CD4-positive, alpha-beta T cell treated with Interleukin-4 for 4 hours (primary cell): ENCODE measurements at regions not wholly inside any gene's neighbourhood (a gene's known extent, or its start where the extent isn't known, plus 50 kb on each side); places are given as distances from the start of the nearest gene placed in this dataset.
"Not testable (repeated sequence)": the region's sequence is repeated elsewhere in the genome, so short reads cannot be mapped to it uniquely, and the experiment has no call there.

Source experiments
- DNase-seq: peaks from one replicate; pipeline ENCODE4 v3.0.0-alpha.2; 2020

DNA sequence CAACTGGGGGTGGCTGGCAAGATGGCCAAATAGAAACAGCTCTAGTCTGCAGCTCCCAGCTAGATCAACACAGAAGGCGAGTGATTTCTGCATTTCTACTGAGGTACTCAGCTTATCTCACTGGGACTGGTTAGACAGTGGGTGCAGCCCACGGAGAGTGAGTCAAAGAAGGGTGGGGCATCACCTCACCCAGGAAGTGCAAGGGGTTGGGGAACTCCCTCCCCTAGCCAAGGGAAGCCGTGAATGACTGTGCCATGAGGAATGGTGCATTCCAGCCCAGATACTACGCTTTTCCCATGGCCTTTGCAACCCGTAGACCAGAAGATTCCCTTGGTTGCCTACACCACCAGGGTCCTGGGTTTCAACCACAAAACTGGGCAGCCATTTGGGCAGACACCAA is 452.6 kb downstream of the NR4A2 start:
- DNase-seq: not testable (repeated sequence)

DNA sequence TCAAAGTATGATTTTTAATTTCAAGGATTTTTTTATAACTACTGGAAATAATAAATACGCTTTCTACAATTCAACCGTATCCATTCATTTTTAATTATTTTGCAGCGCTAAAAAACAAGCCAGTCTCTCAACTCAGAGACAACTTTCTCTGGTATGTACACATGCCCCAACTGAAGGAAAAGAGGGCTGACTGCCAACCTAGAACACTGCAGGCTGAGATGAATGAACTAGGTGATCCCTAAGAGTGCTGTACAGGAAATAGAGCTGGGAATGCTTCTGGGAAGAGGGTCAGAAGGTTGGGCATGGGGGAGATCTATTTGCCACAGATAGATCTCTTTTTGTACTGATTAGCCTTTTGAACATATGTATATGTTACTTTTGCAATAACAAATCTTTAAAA is 460.1 kb downstream of the NR4A2 start:
- no peak for DNase-seq

DNA sequence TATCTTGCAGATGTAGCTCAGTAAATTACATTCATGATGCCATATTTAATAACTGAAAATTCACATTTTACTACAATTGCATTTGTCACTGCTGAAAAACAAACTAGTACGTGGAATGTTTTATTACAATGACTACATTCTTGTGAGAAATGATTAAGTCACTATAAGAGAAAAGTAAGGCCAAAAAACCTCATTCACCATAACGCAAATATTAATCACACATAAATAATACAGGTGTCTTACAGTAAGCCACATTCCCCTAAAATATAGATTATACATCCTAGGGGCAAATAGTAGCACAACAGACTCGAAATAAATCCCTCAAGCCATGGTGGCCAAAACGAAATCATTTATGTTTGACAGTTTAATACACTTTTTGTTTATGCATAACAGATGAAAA is 460.6 kb downstream of the NR4A2 start:
- no peak for DNase-seq

DNA sequence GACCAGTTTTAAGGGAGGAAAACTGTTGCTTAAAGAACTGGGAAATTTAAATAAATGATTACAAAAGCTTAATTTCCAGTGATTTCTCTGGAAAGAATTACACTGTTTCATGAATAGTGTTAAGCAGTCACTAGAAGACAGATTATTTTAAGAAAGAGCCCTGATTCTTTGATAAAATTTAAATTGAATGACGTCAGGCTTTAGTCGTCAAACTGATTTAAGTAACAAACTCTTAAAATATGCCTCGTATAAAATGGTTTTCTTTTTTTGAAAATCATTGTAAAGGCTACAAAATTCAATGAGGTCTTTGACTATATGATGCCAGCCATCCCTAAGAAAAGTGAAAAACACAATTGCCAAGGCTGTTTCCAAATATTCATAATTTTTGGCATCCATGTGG is 465.0 kb downstream of the NR4A2 start:
- no peak for DNase-seq

DNA sequence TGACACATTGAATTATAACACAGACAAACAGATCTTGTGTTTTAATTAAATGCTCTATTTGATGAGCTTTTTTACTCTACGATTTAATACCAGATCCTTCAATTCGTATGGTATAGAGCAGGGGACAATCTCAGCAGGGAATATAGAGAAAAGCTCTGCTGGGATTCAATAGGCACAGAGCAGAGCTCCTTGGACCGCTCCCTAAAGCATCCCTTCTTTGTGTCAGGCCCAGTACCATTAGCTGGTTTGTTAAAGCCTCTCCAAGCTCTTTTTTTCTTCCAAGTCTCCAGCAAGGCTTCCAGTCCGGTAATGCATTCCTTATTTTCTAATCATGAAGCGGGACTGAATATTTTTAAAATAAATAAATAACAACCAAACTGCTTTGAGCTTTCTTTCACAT is 466.0 kb downstream of the NR4A2 start:
- DNase-seq: no peak

DNA sequence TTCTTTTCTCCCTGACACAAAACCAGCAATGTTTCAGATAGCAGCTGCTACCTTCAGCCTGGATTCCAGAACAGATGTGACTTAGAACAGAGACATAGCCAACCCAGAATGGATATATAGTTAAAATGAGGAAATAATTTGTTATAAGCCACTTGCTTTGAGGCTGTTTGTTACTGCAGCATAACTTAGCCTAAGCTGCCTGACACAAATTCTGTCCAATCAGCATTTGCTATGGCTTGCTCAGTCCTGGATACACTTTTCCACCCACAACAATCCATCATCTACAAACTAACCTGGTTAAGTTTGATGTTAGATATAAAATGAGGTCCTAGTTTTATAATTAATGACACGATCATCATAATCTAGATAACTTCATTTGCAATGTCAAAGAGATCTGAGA is 480.4 kb downstream of the NR4A2 start:
- no peak for DNase-seq

DNA sequence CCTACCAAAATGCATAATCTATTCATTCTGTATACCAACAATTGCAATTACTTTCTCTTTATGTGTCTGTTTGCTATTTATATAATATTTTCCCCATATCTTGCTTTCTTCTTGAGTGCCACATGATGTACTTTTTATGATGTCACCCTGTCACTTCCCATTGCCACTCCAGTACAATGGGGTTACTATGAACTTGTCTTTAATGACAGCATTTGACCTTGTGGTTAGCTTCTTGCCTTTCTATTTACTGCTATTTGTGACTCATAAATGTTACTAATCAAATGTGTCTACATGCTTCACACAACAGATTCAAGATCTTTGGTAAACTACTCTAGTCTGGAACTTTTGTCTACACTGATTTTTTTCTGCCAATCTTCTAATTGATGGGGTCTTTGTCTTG is 486.3 kb downstream of the NR4A2 start:
- no peak for DNase-seq

DNA sequence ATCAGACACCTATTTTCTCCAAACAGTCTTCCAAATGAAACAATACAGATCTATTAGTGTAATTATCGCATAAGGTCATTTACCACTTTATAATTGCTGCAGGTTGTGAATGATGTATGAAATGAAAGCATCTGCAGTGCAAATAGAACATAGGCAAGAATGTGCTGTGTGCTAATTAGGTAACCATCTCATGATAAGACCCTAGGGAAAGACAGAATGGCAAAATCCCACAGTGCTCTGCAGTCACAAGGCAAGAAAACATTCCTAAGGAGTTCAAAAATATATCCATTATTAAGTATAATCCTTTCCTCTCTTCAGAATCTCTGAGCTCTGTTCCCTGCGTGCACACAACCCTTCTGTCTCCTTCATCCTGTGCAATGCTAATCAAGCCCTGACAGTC is 488.1 kb downstream of the NR4A2 start:
- DNase-seq: no peak

DNA sequence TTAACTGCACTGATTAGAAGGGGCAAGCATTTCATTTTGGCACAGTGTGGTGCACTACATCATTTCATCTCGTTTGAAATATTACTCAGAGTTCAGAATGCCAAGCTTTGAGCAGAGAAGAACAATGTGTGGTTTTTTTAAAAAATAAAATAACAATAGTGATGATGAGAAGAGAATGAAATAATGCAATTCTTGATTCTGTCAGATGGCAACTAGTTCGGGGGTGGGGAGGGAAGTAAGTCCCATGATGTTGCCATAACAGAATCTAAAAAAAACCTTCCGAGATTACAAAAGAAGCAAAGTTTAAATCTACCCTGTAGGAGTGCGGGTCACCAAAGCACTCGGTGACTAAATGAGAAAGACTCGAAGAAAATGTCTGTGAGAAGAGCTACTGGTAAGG is 490.4 kb downstream of the NR4A2 start:
- DNase-seq: no peak

DNA sequence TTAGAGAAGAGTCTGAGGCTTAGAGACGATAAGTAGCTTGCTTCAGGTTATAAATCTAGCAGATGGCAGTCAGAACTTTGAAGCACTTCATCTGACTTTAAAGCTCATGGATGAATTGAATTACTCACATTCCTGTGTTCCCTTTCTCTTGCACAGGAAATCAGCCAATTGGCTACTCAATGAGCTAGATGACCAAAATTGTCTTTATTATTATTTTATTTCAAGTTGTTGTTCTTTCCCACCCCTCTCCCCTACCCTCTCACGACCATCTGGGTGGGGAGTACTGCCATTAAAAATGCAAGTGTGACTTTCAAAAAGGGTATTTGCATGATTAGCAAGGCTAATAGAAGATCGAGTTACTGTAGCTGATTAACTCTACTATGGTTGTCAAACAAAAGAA is 491.1 kb downstream of the NR4A2 start:
- DNase-seq: no peak

DNA sequence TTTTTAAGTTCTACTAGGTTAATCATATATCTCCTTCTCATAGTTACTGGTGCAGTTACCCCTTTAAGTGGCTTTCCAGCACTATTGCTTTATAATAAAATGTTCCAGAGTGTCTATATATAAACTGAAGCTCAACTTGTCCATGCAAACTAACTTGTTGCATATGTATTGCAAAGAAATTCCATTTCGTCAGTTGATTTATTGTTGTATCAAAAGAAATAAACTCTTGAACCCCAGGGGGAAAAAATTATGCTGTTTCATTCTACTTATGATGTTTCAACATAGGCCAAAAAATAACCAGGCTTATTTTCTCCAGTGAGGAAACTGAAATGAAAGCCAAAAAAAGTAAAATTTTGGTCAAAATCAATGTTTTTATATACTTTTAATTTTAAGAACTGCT is 491.9 kb downstream of the NR4A2 start:
- no peak for DNase-seq

DNA sequence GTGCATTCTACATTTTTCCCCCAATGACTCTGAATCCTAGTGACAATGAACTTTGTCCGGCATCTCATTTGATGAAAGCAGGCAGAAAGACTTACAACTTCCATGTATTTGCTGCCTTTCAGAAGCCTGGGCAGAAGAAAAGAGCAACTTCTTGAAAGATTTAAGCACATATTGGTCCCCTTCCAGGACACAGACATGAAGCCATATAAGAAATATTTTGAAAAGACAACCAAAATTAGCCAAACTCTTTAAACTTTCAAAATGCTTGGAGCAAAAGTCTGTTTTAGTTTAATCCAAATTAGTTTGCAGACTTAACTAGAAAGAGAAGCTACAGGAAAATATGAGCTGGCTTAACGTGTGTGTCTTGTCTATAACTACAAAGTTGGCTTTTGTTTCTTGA is 492.5 kb downstream of the NR4A2 start:
- no peak for DNase-seq

DNA sequence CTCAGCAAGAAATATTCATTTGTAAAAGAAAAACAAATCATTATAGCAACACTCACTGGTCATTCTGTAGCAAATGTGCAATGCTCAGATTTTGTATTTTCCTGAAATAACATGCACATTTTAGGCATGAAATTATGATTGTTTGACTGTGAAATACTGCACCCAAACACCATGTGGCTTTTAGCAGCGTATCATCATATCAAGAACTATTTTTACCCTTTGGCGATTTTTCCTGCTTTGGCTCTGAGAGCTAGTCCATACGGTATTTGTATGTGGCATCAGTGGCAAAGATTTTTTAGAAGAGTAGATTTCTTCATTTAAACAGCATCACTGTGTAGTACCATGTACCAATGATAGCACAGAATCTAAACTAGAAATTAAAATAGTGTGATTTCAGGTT is 493.1 kb downstream of the NR4A2 start:
- DNase-seq: no peak

DNA sequence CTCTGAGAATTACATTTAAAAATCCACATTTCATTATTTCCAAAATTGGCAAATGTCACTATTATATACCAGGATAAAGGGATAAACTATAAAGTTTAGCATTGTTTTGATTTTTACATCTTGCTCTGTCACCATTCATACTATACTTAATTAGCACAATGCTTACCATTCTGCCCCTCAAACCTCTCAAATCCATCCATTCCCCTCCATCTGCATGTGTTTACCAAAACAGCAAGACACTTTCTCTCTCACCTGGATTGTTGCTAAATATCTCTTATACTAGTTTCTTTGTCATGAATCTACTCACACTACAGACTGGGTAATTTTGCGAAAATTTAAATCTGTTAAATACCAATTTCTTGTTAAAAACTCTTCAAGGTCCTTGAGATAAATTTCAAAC is 496.1 kb downstream of the NR4A2 start:
- no peak for DNase-seq

DNA sequence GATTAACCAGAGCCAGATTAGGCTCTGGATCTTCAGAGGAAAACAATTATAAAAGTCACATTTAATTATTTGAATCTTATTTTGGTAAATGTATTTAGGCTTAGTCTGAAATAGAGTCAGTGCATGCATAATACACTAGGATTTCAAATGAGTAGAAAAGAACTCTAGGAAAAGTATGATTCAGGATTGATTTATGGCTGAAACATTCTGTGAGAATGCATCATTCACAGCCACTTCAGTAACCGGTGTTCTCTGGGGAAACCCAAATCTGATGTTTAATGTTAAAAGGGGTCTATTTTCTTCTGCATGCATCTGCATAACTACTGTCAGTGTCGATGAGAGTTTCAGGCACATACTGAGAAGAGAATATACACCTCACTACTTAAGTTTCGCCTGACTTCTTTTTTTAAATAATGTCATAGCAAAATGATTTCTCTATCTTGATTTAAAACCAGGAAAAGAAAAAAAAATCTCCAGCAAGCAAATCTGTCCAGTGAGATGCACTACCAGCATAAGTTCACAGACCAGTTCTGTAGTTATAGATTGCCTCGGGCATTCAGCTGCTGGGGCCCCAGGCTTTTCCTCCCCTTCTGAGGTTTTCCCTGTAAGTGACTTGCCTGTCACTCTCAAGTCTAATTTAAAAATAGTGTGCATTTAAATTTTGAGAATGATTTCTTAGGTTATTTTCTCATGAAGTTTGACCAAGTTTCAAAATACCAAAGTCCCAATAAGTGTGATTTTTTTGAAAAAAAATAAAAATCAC is 501.5 kb downstream of the NR4A2 start:
- DNase-seq: no peak

DNA sequence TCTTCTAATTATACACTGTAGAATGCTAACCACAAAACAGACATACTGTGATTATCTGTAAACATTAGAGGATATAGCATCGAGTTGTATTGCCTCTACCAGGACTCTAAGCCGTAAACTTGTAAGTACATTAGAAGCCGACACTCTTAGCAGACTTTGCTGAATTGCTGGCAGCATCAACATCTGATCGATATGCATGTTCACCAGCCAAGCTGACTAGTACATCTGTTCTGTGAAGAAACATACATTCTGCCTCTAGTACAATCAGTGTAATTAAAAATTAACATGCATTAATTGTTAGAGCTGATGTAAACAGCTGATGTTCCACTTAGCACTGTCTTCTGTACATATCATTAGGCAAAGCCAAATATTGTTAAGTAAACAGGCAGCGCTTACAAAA is 502.2 kb downstream of the NR4A2 start:
- no peak for DNase-seq

DNA sequence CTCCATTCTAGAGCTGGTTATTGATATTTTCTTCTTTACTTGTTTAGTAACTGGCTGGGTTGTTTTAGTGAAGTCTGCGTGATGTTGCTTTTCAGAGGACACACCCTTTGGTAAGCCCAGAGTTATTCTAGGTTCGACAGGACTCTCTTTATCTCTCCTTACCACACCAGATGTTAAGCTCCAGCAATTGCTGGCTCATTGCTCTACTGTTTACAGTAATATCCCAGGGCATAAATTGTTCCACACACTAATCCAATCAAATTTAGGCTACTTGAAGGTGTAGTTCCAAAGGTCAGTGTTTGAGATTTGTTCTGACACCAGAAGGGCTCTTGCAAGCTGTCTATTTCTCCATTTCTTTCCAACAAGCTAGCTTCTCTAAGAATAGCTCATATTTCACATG is 506.6 kb downstream of the NR4A2 start:
- no peak for DNase-seq

DNA sequence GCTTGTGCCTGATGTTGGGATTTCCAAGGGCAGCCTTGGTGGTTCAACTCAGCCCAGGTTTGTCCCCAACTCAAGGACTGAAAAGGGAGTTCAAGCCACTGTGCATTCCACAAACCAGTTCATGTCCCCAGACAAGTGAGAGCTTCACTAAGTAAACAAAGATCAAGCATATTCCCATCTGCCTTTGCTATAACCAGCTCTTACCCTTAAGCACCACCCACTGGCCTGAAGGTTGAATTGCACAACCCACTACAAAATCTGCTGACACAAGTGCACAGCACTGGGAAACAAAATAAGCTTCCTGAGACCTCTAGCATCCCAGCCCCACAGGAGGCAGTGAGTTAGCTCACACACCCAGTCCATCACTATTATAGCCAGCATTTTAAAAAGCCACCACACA is 516.7 kb downstream of the NR4A2 start:
- no peak for DNase-seq

DNA sequence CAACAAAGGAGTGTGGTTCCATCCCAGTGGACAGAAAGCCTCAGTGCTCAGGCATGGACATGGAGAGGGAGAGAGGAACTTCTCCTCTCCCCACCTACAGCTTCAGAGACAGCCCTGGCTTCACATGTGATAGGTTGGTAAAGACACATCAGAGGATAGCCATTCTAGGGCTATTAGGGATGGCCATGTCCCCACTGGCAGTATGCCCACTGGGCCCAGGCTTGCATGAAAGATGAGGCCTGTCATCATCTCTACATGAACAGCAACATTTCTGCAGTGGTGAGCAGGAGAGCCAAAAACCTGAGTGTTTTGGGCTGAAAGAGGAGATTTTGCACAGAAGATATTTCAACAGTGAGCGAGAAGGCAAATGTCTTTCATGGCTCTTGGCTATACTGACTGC is 517.2 kb downstream of the NR4A2 start:
- no peak for DNase-seq

DNA sequence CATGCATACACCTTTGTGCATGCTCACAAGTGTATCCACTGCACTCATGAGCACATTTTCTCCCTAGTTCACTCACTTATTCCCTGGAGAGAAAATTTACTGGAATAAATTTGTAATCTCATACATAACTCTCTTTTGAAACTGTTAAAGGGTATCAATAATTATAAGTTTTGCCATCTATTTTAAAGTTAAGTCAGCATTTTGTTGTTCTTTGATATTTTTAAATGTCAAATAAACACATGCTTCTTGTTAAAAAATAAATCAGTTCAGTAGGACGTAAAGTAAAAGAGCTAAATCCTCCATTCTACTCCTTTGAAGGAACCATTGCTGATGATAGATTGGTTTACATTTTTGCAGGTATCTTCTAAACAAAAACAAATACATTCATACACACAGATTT is 522.1 kb downstream of the NR4A2 start:
- no peak for DNase-seq

DNA sequence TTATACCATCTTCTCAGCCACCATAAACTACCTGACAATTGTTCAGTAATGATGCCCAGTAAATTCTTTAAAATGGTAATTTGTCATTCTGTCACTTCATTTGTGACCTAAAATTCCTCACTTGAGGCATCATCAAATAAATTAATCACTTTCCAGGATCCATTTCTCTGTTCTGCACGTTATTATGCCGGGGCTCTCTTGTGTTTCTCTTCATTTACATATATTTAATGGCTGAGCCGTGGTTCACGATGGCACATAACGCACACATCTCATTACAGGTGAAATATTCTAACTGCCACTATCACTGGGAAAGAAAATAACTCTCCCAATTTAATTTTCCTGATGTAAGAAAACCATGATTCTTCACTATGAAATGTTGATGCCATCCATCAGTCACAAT is 529.6 kb downstream of the NR4A2 start:
- no peak for DNase-seq

DNA sequence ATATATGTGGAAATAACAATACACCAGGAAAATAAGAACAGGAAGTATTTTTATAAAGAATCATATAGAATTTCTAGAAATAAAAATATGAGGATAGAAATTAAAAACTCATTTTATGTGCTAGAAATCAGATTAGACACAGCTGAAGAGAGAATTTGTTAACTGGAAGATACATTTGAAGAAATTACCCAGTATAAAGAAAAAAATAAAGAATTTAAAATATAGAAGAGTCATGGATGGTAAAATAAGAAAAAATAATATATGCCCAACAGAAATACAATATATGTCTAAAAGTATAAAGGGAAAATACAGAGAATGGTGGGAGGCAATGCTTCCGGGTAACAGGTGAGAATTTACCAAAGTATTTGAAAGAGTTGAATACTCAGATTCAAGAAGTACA is 539.9 kb downstream of the NR4A2 start:
- DNase-seq: no peak

DNA sequence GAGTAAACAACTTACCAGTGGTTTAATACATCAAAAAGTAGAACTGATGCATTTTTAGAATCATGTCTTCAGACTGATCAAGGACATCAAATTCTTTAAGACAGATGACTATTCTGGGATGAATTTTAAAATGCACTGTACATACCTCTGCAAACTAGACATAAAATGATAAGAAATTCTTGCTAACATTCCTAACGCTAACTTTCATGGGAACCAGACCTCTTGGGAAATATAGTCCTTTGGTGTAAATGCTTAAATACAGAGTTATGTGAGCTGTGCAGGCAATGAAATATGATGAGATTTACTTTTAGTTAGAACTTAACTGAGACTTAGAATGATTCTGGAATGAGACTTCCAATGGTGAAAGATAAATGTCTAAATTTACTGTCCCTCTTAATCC is 562.0 kb downstream of the NR4A2 start:
- no peak for DNase-seq

DNA sequence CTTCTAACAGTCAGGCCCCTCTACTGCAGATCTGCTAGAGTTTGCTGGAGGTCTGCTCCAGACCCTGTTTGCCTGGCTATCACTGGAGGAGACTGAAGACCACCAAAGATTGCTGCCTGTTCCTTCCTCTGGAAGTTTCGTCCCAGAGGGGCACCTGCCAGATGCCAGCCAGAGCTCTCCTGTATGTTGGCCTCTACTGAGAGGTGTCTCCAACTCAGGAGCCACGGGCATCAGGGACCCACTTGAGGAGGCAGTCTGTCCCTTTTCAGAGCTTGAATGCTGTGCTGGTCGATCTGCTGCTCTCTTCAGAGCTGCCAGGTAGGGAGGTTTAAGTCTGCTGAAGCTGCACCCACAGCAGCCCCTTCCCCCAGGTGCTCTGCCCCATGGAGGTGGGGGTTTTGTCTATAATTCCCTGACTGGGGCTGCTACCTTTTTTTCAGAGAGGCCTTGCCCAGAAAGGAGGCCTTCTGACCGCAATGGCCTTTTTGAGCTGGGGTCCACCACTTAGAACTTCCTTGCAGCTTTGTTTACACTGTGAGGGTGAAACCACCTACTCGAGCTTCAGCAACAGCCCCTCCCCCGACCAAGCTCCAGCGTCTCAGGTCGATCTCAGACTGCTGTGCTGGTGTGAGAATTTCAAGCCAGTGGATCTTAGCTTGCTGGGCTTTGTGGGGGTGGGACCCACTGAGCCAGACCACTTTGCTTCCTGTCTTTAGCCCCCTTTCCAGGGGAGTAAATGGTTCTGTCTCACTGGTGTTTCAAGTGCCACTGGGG is 566.0 kb downstream of the NR4A2 start:
- no peak for DNase-seq

DNA sequence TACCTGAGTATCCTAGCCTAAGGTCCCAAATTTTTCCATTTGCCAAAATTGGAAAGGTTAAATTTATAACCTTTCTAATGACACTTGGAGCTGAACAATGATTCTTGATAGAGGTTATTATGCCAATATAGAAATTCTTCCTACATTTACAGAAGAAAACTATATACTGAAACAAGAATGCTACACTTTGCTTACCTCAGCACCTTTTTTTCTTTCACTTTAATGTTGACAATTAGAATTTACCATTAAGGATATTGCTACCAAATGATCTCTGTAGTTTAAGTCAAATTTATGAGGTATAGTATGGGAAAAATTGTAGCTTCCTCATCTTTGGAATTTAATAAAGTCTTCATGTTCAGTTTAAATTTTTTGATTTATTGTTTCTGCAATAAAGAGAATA is 577.0 kb downstream of the NR4A2 start:
- no peak for DNase-seq
